Spleen (tissue), 11 donors: ENCODE measurements at regions not wholly inside any gene's neighbourhood (a gene's known extent, or its start where the extent isn't known, plus 50 kb on each side); places are given as distances from the start of the nearest gene placed in this dataset.

ENCODE experiments used
- DNase-seq: peaks from one replicate; pipeline ENCODE4 v3.0.0-alpha.2; 2020
- H3K27ac ChIP-seq, 8 donors: fragments of 200-600 bp; sonication (generic) in 7 of 8; 1 replicate in 4 of 8; 2 replicates in 4 of 8; pipeline versions ENCODE4 v1.5.0 to v1.8.0; 2016 to 2021; ENCODE audit warnings: inconsistent platforms in 4 of 8, mild to moderate bottlenecking in 4 of 8, moderate library complexity in 1 of 8
- H3K27me3 ChIP-seq, 7 donors: fragments of 200-600 bp; sonication (generic) in 6 of 7; replicated peaks in 1 of 7; 1 replicate in 4 of 7; 2 replicates in 3 of 7; pipeline versions ENCODE4 v1.5.0 to v1.8.0; 2016 to 2021; ENCODE audit warnings: inconsistent platforms in 3 of 7, mild to moderate bottlenecking in 1 of 7
- H3K36me3 ChIP-seq, 6 donors: fragments of 200-600 bp; sonication (generic) in 5 of 6; 1 replicate in 4 of 6; 2 replicates in 2 of 6; pipeline versions ENCODE4 v1.5.0 to v1.8.0; 2016 to 2021; ENCODE audit warnings: inconsistent platforms in 2 of 6
- H3K4me1 ChIP-seq, 6 donors: fragments of 200-600 bp; sonication (generic) in 5 of 6; 1 replicate in 3 of 6; 2 replicates in 3 of 6; pipeline versions ENCODE4 v1.5.0 to v1.8.0; 2016 to 2021; ENCODE audit warnings: inconsistent platforms in 3 of 6
- H3K4me3 ChIP-seq, 8 donors: fragments of 200-600 bp; sonication (generic) in 7 of 8; 1 replicate in 4 of 8; 2 replicates in 4 of 8; pipeline versions ENCODE4 v1.5.0 to v1.8.0; 2016 to 2021; ENCODE audit warnings: inconsistent platforms in 4 of 8, mild to moderate bottlenecking in 4 of 8, moderate library complexity in 2 of 8
- H3K9me3 ChIP-seq, 8 donors: fragments of 200-600 bp; sonication (generic) in 7 of 8; 1 replicate in 4 of 8; 2 replicates in 4 of 8; pipeline versions ENCODE4 v1.5.0 to v1.8.0; 2016 to 2021; ENCODE audit warnings: inconsistent platforms in 4 of 8
- POLR2A ChIP-seq, 3 donors: fragments of 450-650 bp; IDR thresholded peaks; one replicate each; pipeline ENCODE4 v1.5.1; 2017; ENCODE audit warnings: antibody characterized with exemption in 3 of 3, mild to moderate bottlenecking in 1 of 3
- POLR2AphosphoS5 ChIP-seq, 3 donors: sonication (generic); formaldehyde crosslinking; IDR thresholded peaks; one replicate each; pipeline ENCODE4 v1.5.1; 2017; ENCODE audit warnings: antibody characterized with exemption in 3 of 3
- WGBS, 5 donors: extraction: QIAGEN DNeasy Blood & Tissue Kit in 3 of 5; methylation state at CpG; one replicate each; pipeline versions ENCODE4 v1.1.5 to v1.1.7; 2013 to 2018; 5-methylcytosine and 5-hydroxymethylcytosine counted together
- intact Hi-C: fragments of 100-400 bp; cut with DNase I; formaldehyde crosslinking; loops from one replicate; pipeline ENCODE4 v1.15.0; 2023; ENCODE audit warnings: low total_unique reads
- TF ChIP-seq, protein P1 (sequence below), 11 experiments: fragments of 200-600 bp in 7 of 11; fragments of 450-650 bp in 4 of 11; sonication (generic) in 4 of 11; IDR thresholded peaks in 8 of 11; conservative IDR thresholded peaks in 3 of 11; 1 replicate in 7 of 11; 2 replicates in 4 of 11; pipeline versions ENCODE4 v1.4.0 to v1.8.0; 2016 to 2021; ENCODE audit warnings: antibody characterized with exemption in 11 of 11, inconsistent platforms in 4 of 11, mild to moderate bottlenecking in 1 of 11
- donor health status: healthy with polysubstance abuse.
- donor health status: DM: no; HTN: no; CAD: no; lungs with moderate emphysema.
- donor health status: DM: no; HTN: no; CAD: no.
- donor health status: Bipolar disorder and iron deficiency.
- donor health status: healthy.
- donor health status: DM: no; HTN: no; CAD: no.
- donor health status: DM: yes; HTN: yes; CAD: no.

DNA sequence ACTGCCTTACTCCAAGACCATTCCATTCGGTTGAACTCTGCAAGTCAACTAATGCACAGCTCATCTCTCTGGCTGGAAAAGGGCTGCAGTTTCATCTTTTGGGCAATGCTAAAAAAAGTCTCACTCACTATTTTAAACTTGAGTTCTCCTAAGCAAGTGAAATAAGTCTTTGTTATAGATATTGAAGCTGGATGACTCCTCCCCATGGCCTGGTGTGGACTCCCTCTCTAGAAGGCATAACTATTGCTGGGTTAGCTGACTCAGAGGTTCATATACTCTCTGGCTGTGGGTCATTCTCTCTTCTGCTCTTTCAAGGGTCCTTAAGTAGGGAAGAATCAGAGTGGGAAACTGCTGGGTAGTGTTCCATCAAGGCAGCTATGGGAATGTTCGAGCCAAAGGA lies 88.0 kb downstream of the XCL2 start:
- H3K27me3 ChIP-seq = no peaks in the 10 kb centered on the region
- no peak for DNase-seq
- no peaks in the 10 kb centered on the region for H3K36me3 ChIP-seq
- H3K4me3 ChIP-seq = no peak overlapping the region
- WGBS, 5 donors = 88 to 97% (median 93%) methylated on average over 2 of the region's 2 CpGs
- no peak overlapping the region for H3K27ac ChIP-seq
- intact Hi-C loops = no loop called here
- TF ChIP-seq POLR2A (IDR thresholded peaks at IDR 0.05) (no peak), POLR2AphosphoS5 (IDR thresholded peaks at IDR 0.05) (no peak)
- TF ChIP-seq, protein P1, sequence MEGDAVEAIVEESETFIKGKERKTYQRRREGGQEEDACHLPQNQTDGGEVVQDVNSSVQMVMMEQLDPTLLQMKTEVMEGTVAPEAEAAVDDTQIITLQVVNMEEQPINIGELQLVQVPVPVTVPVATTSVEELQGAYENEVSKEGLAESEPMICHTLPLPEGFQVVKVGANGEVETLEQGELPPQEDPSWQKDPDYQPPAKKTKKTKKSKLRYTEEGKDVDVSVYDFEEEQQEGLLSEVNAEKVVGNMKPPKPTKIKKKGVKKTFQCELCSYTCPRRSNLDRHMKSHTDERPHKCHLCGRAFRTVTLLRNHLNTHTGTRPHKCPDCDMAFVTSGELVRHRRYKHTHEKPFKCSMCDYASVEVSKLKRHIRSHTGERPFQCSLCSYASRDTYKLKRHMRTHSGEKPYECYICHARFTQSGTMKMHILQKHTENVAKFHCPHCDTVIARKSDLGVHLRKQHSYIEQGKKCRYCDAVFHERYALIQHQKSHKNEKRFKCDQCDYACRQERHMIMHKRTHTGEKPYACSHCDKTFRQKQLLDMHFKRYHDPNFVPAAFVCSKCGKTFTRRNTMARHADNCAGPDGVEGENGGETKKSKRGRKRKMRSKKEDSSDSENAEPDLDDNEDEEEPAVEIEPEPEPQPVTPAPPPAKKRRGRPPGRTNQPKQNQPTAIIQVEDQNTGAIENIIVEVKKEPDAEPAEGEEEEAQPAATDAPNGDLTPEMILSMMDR (IDR thresholded peaks at IDR 0.05 in 8 of 11, conservative IDR thresholded peaks at IDR 0.05 in 3 of 11) = no peak
- peaks cover 0 to 26% (median 11%) of the 10 kb centered on the region in 8 donors for H3K9me3 ChIP-seq
- H3K4me1 ChIP-seq = no peaks in the 10 kb centered on the region

DNA sequence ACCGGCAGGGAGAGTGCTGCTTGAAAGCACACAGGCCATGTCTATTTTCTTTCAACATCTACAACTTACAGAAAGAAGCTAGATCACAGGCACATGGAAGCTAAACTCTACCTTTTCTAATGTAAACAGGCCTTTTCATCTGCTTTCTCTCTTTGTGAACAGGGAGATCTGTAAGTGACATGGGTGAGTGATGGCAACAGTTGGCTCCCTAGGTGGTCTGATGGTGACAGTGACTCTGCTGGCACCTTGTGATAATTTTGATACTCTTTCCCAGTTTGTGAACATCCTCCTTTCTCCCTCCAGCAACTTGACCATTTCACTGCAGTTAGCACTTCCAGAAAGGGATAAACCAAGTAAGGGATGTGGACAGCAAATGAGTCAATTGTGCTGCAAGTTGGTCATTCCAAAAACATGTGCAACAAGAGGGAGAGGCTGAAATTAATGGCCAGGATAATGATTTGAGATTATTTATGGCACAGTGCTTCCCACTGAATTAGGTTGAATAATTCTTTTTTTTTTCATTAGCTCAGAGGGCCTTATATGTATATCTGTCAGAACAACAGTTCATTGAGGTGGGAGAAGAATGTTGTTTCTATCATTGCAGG lies 89.5 kb downstream of the XCL2 start:
- no peaks in the 10 kb centered on the region for H3K36me3 ChIP-seq
- 87 to 94% (median 91%) methylated on average over 1 of the region's 1 CpG for WGBS, 5 donors
- no peaks in the 10 kb centered on the region for H3K27me3 ChIP-seq
- no peaks in the 10 kb centered on the region for H3K4me1 ChIP-seq
- H3K4me3 ChIP-seq = no peak overlapping the region
- H3K27ac ChIP-seq = no peak overlapping the region
- intact Hi-C loops = no loop called here
- no peak for DNase-seq
- peaks cover 0 to 22% (median 10%) of the 10 kb centered on the region in 8 donors for H3K9me3 ChIP-seq
- TF ChIP-seq, protein P1 (IDR thresholded peaks at IDR 0.05 in 8 of 11, conservative IDR thresholded peaks at IDR 0.05 in 3 of 11) = no peak
- no peak for TF ChIP-seq POLR2AphosphoS5 (IDR thresholded peaks at IDR 0.05)
- TF ChIP-seq POLR2A (IDR thresholded peaks at IDR 0.05) = no peak

DNA sequence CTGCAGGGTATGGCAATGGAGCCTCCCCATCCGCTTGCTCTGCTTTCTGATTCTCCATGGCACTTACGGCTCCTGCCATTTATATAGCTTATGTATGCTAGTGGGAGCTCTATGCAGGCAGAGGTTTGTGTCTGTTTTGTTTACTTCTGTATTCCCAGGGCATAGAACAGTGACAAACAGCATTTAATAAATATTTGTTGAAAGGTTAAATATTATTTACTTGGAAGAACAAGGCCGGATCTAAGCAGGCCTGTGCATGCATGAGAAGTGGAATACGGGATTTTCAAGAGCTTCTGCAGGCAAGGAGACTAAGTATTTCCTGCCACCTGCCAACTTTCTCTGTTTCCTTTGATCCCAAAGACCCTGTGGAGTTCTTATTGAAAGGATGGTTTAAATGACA lies 90.7 kb downstream of the XCL2 start:
- WGBS, 5 donors = 86 to 94% (median 91%) methylated on average over 4 of the region's 4 CpGs
- intact Hi-C loops = no loop called here
- Histone ChIP-seq H3K27me3 (no peaks in the 10 kb centered on the region), H3K4me3 (no peak overlapping the region), H3K27ac (no peak overlapping the region), H3K36me3 (no peaks in the 10 kb centered on the region), H3K4me1 (no peaks in the 10 kb centered on the region), H3K9me3 (peaks cover 0 to 22% (median 10%) of the 10 kb centered on the region in 8 donors)
- no peak for TF ChIP-seq POLR2AphosphoS5 (IDR thresholded peaks at IDR 0.05)
- TF ChIP-seq, protein P1 (IDR thresholded peaks at IDR 0.05 in 8 of 11, conservative IDR thresholded peaks at IDR 0.05 in 3 of 11) = no peak
- DNase-seq = no peak

DNA sequence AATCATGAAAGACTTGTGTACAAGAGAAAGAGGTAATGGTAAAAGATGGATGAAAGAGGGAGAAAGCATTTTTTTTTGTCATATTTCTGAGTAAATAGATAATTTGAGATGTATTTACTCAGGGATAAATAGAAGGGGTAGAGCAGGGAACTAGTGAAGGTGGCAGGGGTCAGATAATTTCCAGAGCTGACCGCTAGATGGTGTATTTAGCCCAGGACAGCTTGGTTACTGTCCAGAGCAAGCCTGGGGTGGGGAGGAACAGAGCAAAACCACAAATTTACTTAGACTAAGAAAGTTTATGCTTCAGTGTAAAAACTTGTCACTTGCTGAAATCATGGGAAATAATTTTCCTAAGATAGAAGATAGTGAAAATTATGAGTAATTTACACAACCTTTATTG lies 91.5 kb downstream of the XCL2 start:
- intact Hi-C loops = no loop called here
- TF ChIP-seq, protein P1 (IDR thresholded peaks at IDR 0.05 in 8 of 11, conservative IDR thresholded peaks at IDR 0.05 in 3 of 11) = no peak
- no peak for TF ChIP-seq POLR2A (IDR thresholded peaks at IDR 0.05)
- no peak for TF ChIP-seq POLR2AphosphoS5 (IDR thresholded peaks at IDR 0.05)
- peaks cover 0 to 22% (median 10%) of the 10 kb centered on the region in 8 donors for H3K9me3 ChIP-seq
- no peaks in the 10 kb centered on the region for H3K27me3 ChIP-seq
- no peaks in the 10 kb centered on the region for H3K4me1 ChIP-seq
- no peaks in the 10 kb centered on the region for H3K36me3 ChIP-seq
- no peak for DNase-seq
- 84 to 91% (median 88%) methylated on average over 1 of the region's 1 CpG for WGBS, 5 donors
- no peak overlapping the region for H3K4me3 ChIP-seq
- no peak overlapping the region for H3K27ac ChIP-seq
